Stimulated activated naive B cell treated with anti-CD40 and anti-IgM and Interleukin-4, amounts not matched to agents 10 μg/mL and 1 μg/mL and 100 μg/mL, for 72 hours (primary cell): ENCODE measurements at regions not wholly inside any gene's neighbourhood (a gene's known extent, or its start where the extent isn't known, plus 50 kb on each side); places are given as distances from the start of the nearest gene placed in this dataset.

Source experiments
- ATAC-seq, 2 donors: fragments of 150-1000 bp; cut with Tn5 transposase; replicated peaks; 2 replicates each; pipeline ENCODE4 v1.10.0; 2021; ENCODE audit warnings: moderate library complexity in 1 of 2
- DNase-seq: peaks from one replicate; pipeline ENCODE4 v3.0.0; 2021
- H3K27ac Mint-ChIP-seq: one replicate; pipeline ENCODE4 v1.8.0; 2022; ENCODE audit warnings: mild to moderate bottlenecking, mixed read lengths
- H3K27me3 Mint-ChIP-seq, 2 donors: one replicate each; pipeline ENCODE4 v1.8.0; 2022; ENCODE audit warnings: mixed read lengths in 2 of 2
- H3K36me3 Mint-ChIP-seq, 2 donors: one replicate each; pipeline ENCODE4 v1.8.0; 2022; ENCODE audit warnings: mixed read lengths in 2 of 2, mild to moderate bottlenecking in 1 of 2
- H3K4me1 Mint-ChIP-seq, 2 donors: one replicate each; pipeline ENCODE4 v1.8.0; 2022; ENCODE audit warnings: mixed read lengths in 2 of 2, mild to moderate bottlenecking in 1 of 2
- H3K4me3 Mint-ChIP-seq, 2 donors: one replicate each; pipeline ENCODE4 v1.8.0; 2022; ENCODE audit warnings: mild to moderate bottlenecking in 2 of 2, mixed read lengths in 2 of 2, moderate library complexity in 1 of 2
- H3K9me3 Mint-ChIP-seq, 2 donors: one replicate each; pipeline ENCODE4 v1.8.0; 2022; ENCODE audit warnings: mixed read lengths in 2 of 2, mild to moderate bottlenecking in 1 of 2

DNA sequence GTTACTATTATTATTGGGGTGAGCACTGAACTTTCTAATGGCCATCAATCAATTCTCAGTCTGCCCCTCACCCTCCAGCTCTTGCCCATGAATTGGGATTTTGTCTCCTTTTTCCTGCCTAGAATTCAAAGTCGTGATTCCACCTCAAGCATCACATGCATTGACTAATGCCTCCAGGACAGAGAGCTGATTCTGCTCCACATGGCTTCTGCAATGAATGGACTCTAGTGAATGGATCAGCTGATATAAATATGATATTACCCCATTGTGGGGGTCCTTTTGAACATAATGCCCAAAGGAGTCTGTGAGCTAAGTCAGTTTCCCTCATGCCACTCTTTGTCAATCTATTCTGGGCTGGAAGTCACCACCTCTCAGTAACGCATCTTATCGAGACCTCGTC is 126.4 kb downstream of the OPN5 start:
- no peak for DNase-seq
- ATAC-seq, result no peak
- Mint-ChIP-seq H3K4me3 (no peak overlapping the region), H3K36me3 (no peaks in the 10 kb centered on the region), H3K4me1 (no peaks in the 10 kb centered on the region), H3K27ac (no peak overlapping the region), H3K9me3 (peaks cover 0 to 7% of the 10 kb centered on the region in 2 donors), H3K27me3 (no peaks in the 10 kb centered on the region)

DNA sequence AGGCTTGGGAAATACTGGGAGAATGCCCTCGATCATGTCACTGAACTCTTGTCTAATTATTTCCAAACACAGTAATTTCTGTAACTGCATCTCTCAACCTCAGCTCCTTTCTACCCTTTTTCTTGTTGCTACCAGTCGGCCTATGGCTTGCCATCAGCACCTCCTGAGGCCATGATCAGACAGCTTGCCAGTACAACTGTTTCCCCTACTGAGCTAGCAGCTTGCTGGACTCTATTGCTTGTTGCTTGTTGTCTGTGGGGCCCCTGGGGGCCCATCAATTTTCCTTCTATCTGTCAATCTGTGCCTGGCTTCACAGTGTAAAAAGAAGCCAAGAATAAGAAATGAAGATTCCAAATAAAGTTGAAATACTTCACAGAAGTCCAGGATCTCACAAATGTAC is 123.9 kb downstream of the OPN5 start:
- Mint-ChIP-seq H3K36me3 (no peaks in the 10 kb centered on the region), H3K27me3 (no peaks in the 10 kb centered on the region), H3K4me1 (no peaks in the 10 kb centered on the region), H3K9me3 (no peaks in the 10 kb centered on the region), H3K4me3 (no peak overlapping the region), H3K27ac (no peak overlapping the region)
- DNase-seq (no peak), ATAC-seq (no peak)

DNA sequence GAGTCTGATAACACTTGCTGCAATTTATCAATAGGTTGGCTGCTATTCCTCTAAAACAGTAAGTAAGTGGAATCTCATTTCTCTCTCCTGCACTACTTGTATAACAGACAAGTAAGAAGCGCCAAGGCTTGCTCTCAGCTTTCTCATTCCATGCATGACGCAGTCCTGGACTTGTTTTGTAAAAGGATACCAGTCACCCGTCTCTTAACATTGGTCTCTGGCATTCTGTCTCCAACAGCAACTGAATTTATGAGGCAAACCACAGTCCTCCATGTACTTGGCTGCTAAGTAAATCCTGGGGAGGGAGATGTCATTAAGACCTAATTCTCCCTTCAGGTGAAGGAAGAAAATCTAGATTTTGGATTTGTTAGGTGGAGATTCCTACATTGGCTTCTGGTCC is 115.4 kb downstream of the OPN5 start:
- Mint-ChIP-seq H3K4me3 (no peak overlapping the region), H3K4me1 (no peaks in the 10 kb centered on the region), H3K27me3 (no peaks in the 10 kb centered on the region), H3K36me3 (no peaks in the 10 kb centered on the region), H3K9me3 (peaks cover 0 to 3% of the 10 kb centered on the region in 2 donors), H3K27ac (no peak overlapping the region)
- ATAC-seq (no peak), DNase-seq (no peak)

DNA sequence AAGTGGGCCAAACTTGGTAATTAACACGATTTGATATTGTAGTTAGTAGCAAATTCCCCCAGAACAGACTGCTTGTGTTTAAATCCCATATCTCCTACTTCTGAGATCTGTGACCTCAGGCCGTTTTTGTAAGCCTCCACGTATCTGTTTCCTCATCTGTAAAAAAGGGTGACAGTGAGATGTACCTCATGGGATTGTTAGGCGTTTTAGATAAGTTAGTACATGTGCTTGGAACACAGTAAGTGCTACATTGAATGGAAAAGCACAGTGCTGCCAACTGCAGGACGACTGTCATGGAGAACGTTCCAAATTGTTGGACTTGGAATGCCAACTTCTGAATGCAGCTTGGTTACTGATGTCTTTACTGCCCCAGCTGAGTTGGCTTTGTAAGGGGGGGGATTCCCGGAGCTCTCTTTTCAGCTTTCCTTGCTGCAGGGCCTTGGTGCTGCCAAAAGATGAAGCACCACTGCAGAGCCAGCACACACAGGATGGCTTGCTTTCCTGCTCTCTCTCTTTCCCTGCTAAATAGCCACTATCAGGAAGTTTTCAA is 108.6 kb downstream of the OPN5 start:
- Mint-ChIP-seq H3K9me3 (peaks cover 0 to 2% of the 10 kb centered on the region in 2 donors), H3K36me3 (no peaks in the 10 kb centered on the region), H3K4me3 (no peak overlapping the region), H3K4me1 (no peaks in the 10 kb centered on the region), H3K27me3 (no peaks in the 10 kb centered on the region), H3K27ac (no peak overlapping the region)
- DNase-seq (no peak), ATAC-seq (no peak)

DNA sequence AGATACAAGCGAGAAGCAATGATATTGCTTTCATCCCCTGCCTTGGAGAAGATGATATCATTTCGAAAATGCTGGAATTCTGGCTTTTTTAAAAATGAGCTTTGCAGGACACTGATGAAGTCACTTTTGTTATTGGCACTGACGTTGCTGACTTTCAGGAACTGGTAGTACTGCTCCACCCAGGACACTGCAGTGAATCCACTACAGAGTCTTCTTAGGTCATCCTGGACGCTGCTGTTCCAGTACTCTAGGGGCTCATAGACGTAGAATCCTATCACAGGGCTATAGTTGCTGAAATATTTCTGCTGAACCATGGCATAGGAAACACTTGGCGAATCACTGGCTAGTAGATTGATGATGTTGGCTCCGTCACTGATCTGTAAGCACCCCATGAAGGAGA is 97.2 kb downstream of the OPN5 start:
- H3K4me1 Mint-ChIP-seq, result no peaks in the 10 kb centered on the region
- H3K27me3 Mint-ChIP-seq, result no peaks in the 10 kb centered on the region
- no peak for ATAC-seq
- DNase-seq, result no peak
- H3K9me3 Mint-ChIP-seq, result no peaks in the 10 kb centered on the region
- no peaks in the 10 kb centered on the region for H3K36me3 Mint-ChIP-seq
- H3K27ac Mint-ChIP-seq, result no peak overlapping the region
- no peak overlapping the region for H3K4me3 Mint-ChIP-seq
